Liver (tissue), 8 donors: ENCODE measurements at regions not wholly inside any gene's neighbourhood (a gene's known extent, or its start where the extent isn't known, plus 50 kb on each side); places are given as distances from the start of the nearest gene placed in this dataset.

ENCODE experiments used
- DNase-seq: peaks from one replicate; pipeline ENCODE4 v3.0.0-alpha.2; 2017; ENCODE audit warnings: low spot score
- H3K27ac ChIP-seq, 2 donors: one replicate each; pipeline ENCODE4 v1.7.0; 2013; ENCODE audit warnings: inconsistent platforms in 2 of 2, low read length in 2 of 2, control low read depth in 1 of 2, low read depth in 1 of 2, mild to moderate bottlenecking in 1 of 2
- H3K27me3 ChIP-seq, 4 donors: one replicate each; pipeline versions ENCODE4 v1.6.1 to v1.7.0; 2013; ENCODE audit warnings: low read length in 3 of 4, inconsistent platforms in 1 of 4, mild to moderate bottlenecking in 1 of 4, moderate library complexity in 1 of 4; ENCODE audit not compliant: control insufficient read depth in 4 of 4, insufficient read depth in 4 of 4
- H3K36me3 ChIP-seq, 4 donors: one replicate each; pipeline versions ENCODE4 v1.6.1 to v1.7.0; 2013; ENCODE audit warnings: low read length in 3 of 4, mild to moderate bottlenecking in 3 of 4, low read depth in 1 of 4, moderate library complexity in 1 of 4; ENCODE audit not compliant: control insufficient read depth in 4 of 4, insufficient read depth in 3 of 4
- H3K4me1 ChIP-seq, 4 donors: one replicate each; pipeline versions ENCODE4 v1.6.1 to v1.7.0; 2013; ENCODE audit warnings: low read length in 3 of 4, mild to moderate bottlenecking in 3 of 4, moderate library complexity in 1 of 4; ENCODE audit not compliant: control insufficient read depth in 4 of 4, insufficient read depth in 4 of 4
- H3K4me3 ChIP-seq, 3 donors: one replicate each; pipeline versions ENCODE4 v1.6.1 to v1.7.0; 2013; ENCODE audit warnings: low read length in 3 of 3, control low read depth in 1 of 3, low read depth in 1 of 3, mild to moderate bottlenecking in 1 of 3
- H3K9ac ChIP-seq, 2 donors: one replicate each; pipeline ENCODE4 v1.7.0; 2013; ENCODE audit warnings: low read length in 2 of 2, mild to moderate bottlenecking in 2 of 2, moderate library complexity in 2 of 2, control low read depth in 1 of 2, low read depth in 1 of 2
- H3K9me3 ChIP-seq, 4 donors: one replicate each; pipeline versions ENCODE4 v1.6.1 to v1.7.0; 2013; ENCODE audit warnings: low read length in 3 of 4; ENCODE audit not compliant: control insufficient read depth in 4 of 4
- EGR1 ChIP-seq, 2 donors: IDR thresholded peaks; 2 replicates each; pipeline ENCODE4 v1.6.1; 2016 to 2018; ENCODE audit warnings: antibody characterized with exemption in 2 of 2, low read depth in 2 of 2
- FOXA2 ChIP-seq: IDR thresholded peaks from 2 replicates; pipeline ENCODE4 v1.6.1; 2016; ENCODE audit warnings: antibody characterized with exemption
- GABPA ChIP-seq, 2 donors: IDR thresholded peaks in 1 of 2; conservative IDR thresholded peaks in 1 of 2; 2 replicates each; pipeline ENCODE4 v1.6.1; 2016; ENCODE audit warnings: antibody characterized with exemption in 2 of 2, mild to moderate bottlenecking in 1 of 2, moderate library complexity in 1 of 2
- HNF4G ChIP-seq: IDR thresholded peaks from 2 replicates; pipeline ENCODE4 v1.6.1; 2016; ENCODE audit warnings: antibody characterized with exemption
- JUND ChIP-seq, 2 donors: IDR thresholded peaks; 2 replicates each; pipeline ENCODE4 v1.6.1; 2016; ENCODE audit warnings: antibody characterized with exemption in 2 of 2
- NR2F2 ChIP-seq: IDR thresholded peaks from 2 replicates; pipeline ENCODE4 v1.6.1; 2016; ENCODE audit warnings: antibody characterized with exemption
- RAD21 ChIP-seq, 2 donors: IDR thresholded peaks; 2 replicates each; pipeline ENCODE4 v1.6.1; 2016; ENCODE audit warnings: antibody characterized with exemption in 2 of 2, mild to moderate bottlenecking in 2 of 2
- RXRA ChIP-seq, 2 donors: IDR thresholded peaks; 2 replicates each; pipeline ENCODE4 v1.6.1; 2017 to 2018; ENCODE audit warnings: antibody characterized with exemption in 2 of 2, mild to moderate bottlenecking in 1 of 2
- SP1 ChIP-seq: IDR thresholded peaks from 2 replicates; pipeline ENCODE4 v1.6.1; 2018; ENCODE audit warnings: antibody characterized with exemption, mild to moderate bottlenecking
- TAF1 ChIP-seq: conservative IDR thresholded peaks from 2 replicates; pipeline ENCODE4 v1.6.1; 2016; ENCODE audit warnings: antibody characterized with exemption, mild to moderate bottlenecking
- YY1 ChIP-seq: IDR thresholded peaks from 2 replicates; pipeline ENCODE4 v1.6.1; 2016; ENCODE audit warnings: antibody characterized with exemption, mild to moderate bottlenecking
- WGBS: extraction: QIAGEN DNeasy Blood & Tissue Kit; methylation state at CpG from one replicate; pipeline ENCODE4 v1.1.7; 2013; 5-methylcytosine and 5-hydroxymethylcytosine counted together
- TF ChIP-seq, protein P1 (sequence below): IDR thresholded peaks from 2 replicates; pipeline ENCODE4 v1.6.1; 2016; ENCODE audit warnings: antibody characterized with exemption, mild to moderate bottlenecking
- TF ChIP-seq, protein P2 (sequence below): fragments of 150-350 bp; IDR thresholded peaks from 2 replicates; pipeline ENCODE4 v1.5.1; 2017; ENCODE audit warnings: improper control_type of control experiment, low read depth, low read length; ENCODE audit not compliant: missing input control
- TF ChIP-seq, protein P3 (sequence below): IDR thresholded peaks from 2 replicates; pipeline ENCODE4 v1.6.1; 2016; ENCODE audit warnings: antibody characterized with exemption
- TF ChIP-seq, protein P4 (sequence below): IDR thresholded peaks from 2 replicates; pipeline ENCODE4 v1.6.1; 2016; ENCODE audit warnings: antibody characterized with exemption
- donor health status: healthy.
- donor health status: healthy.
- donor health status: healthy.
- donor health status: healthy.
- donor health status: healthy.

DNA sequence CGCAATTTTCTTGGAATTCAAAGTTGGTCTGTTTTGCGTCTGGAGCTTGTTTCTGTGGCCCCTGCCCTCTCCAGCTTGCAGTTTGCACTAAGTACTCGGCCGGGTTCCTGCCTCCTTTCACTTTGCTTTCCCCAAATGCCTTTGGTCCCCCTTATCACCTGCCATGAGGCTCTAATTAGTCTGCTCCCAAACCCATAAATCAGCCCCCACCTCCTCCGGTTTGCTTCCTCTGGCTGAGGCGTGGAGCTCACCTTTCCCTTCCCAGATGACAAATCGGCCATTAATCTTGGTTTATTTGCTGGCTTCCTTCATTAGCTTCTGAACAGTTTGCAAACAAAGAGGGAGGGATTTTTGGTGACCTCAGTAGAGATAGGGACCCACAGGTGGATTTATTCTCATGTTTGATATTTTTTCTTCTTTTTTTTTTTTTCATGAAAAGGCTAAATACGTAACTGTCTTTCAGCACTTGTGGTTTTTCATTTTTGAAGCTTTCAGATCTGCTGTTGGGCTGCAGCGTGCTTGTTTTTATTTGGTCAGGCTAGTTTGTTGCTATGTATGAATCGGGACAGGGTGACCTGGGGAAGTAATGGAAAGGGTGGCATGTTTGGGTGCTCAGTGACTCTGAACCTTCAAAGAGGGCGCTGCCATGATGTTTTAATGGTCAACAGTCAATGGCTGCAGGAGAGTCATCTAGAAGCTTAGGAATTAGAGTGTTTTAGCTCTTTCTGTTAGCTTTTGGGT is 121.7 kb upstream of the JAG1 start:
- 80% methylated on average over 11 of the region's 11 CpGs for WGBS
- TF ChIP-seq RAD21 (IDR thresholded peaks at IDR 0.05) (no peak), HNF4G (no peak)

DNA sequence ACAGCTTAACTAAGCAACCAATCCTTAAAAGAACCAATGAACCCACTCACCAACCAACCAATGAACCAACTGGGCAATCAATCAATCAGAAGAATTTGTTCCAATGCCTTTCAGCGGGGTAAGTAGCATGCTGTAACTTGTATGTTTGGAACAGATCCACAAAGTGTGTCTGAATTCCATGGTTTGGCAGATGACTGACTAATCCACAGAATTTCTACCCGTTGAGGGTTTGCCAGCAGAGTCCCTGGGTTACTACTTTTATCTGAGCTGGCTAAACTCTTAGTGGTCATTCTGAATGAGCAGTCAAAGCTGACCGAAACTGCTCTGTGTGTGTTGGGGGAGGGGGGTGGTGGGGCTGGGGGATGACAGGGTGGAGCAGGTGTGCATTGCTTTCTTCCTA is 125.0 kb upstream of the JAG1 start:
- no peaks in the 10 kb centered on the region for H3K27me3 ChIP-seq
- DNase-seq, result no peak
- 84% methylated on average over 3 of the region's 3 CpGs for WGBS
- TF ChIP-seq, protein P1, sequence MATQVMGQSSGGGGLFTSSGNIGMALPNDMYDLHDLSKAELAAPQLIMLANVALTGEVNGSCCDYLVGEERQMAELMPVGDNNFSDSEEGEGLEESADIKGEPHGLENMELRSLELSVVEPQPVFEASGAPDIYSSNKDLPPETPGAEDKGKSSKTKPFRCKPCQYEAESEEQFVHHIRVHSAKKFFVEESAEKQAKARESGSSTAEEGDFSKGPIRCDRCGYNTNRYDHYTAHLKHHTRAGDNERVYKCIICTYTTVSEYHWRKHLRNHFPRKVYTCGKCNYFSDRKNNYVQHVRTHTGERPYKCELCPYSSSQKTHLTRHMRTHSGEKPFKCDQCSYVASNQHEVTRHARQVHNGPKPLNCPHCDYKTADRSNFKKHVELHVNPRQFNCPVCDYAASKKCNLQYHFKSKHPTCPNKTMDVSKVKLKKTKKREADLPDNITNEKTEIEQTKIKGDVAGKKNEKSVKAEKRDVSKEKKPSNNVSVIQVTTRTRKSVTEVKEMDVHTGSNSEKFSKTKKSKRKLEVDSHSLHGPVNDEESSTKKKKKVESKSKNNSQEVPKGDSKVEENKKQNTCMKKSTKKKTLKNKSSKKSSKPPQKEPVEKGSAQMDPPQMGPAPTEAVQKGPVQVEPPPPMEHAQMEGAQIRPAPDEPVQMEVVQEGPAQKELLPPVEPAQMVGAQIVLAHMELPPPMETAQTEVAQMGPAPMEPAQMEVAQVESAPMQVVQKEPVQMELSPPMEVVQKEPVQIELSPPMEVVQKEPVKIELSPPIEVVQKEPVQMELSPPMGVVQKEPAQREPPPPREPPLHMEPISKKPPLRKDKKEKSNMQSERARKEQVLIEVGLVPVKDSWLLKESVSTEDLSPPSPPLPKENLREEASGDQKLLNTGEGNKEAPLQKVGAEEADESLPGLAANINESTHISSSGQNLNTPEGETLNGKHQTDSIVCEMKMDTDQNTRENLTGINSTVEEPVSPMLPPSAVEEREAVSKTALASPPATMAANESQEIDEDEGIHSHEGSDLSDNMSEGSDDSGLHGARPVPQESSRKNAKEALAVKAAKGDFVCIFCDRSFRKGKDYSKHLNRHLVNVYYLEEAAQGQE, result no peak
- TF ChIP-seq RAD21 (IDR thresholded peaks at IDR 0.05) (no peak), TAF1 (no peak), FOXA2 (no peak), HNF4G (no peak), JUND (IDR thresholded peaks at IDR 0.05) (no peak), NR2F2 (no peak), YY1 (no peak), RXRA (IDR thresholded peaks at IDR 0.05) (no peak), GABPA (IDR thresholded peaks at IDR 0.05 in 1 of 2, conservative IDR thresholded peaks at IDR 0.05 in 1 of 2) (no peak), SP1 (no peak), EGR1 (IDR thresholded peaks at IDR 0.05; ENCODE audit: low read depth in 2 of 2) (no peak)
- TF ChIP-seq, protein P2, sequence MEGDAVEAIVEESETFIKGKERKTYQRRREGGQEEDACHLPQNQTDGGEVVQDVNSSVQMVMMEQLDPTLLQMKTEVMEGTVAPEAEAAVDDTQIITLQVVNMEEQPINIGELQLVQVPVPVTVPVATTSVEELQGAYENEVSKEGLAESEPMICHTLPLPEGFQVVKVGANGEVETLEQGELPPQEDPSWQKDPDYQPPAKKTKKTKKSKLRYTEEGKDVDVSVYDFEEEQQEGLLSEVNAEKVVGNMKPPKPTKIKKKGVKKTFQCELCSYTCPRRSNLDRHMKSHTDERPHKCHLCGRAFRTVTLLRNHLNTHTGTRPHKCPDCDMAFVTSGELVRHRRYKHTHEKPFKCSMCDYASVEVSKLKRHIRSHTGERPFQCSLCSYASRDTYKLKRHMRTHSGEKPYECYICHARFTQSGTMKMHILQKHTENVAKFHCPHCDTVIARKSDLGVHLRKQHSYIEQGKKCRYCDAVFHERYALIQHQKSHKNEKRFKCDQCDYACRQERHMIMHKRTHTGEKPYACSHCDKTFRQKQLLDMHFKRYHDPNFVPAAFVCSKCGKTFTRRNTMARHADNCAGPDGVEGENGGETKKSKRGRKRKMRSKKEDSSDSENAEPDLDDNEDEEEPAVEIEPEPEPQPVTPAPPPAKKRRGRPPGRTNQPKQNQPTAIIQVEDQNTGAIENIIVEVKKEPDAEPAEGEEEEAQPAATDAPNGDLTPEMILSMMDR, result no peak
- TF ChIP-seq, protein P3, sequence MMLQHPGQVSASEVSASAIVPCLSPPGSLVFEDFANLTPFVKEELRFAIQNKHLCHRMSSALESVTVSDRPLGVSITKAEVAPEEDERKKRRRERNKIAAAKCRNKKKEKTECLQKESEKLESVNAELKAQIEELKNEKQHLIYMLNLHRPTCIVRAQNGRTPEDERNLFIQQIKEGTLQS, result no peak
- TF ChIP-seq, protein P4, sequence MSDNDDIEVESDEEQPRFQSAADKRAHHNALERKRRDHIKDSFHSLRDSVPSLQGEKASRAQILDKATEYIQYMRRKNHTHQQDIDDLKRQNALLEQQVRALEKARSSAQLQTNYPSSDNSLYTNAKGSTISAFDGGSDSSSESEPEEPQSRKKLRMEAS, result no peak
- H3K9ac ChIP-seq, result no peak overlapping the region
- H3K9me3 ChIP-seq, result no peaks in the 10 kb centered on the region
- H3K36me3 ChIP-seq, result no peaks in the 10 kb centered on the region
- H3K27ac ChIP-seq, result no peak overlapping the region
- H3K4me1 ChIP-seq, result no peaks in the 10 kb centered on the region
- no peak overlapping the region for H3K4me3 ChIP-seq

More for the DNA sequence above, 121.7 kb upstream of the JAG1 start:
- Histone ChIP-seq H3K36me3 (no peaks in the 10 kb centered on the region), H3K4me3 (no peak overlapping the region), H3K9ac (no peak overlapping the region), H3K4me1 (no peaks in the 10 kb centered on the region), H3K27me3 (no peaks in the 10 kb centered on the region), H3K27ac (no peak overlapping the region), H3K9me3 (no peaks in the 10 kb centered on the region)
- DNase-seq, result no peak
